Choroid plexus epithelial cell (primary cell): ENCODE measurements at regions not wholly inside any gene's neighbourhood (a gene's known extent, or its start where the extent isn't known, plus 50 kb on each side); places are given as distances from the start of the nearest gene placed in this dataset.
A peak's percentile ranks its signal among the peaks of the same experiment; 100 is the strongest.

Source experiments
- DNase-seq: peaks from one replicate; pipeline ENCODE4 v3.0.0-alpha.2; 2010; ENCODE audit warnings: low read depth
- H3K4me3 ChIP-seq: 2 replicates; pipeline ENCODE4 v1.5.1; 2011; ENCODE audit warnings: low read depth, mild to moderate bottlenecking, control low read depth, low read length, moderate library complexity
- CTCF ChIP-seq: conservative IDR thresholded peaks from 2 replicates; pipeline ENCODE4 v1.5.1; 2011; ENCODE audit warnings: low read depth, mild to moderate bottlenecking, control low read depth, inconsistent platforms, low read length, moderate library complexity

- no peak overlapping the region for H3K4me3 ChIP-seq
- DNase-seq, result peak; percentile 4
- no peak for TF ChIP-seq CTCF
These were observed 165.1 kb downstream of the GPAT3 start for GRCh38 chr4:83701041-83701440.

GRCh38 chr4:83699358-83699757, 163.4 kb downstream of the GPAT3 start:
- no peak for TF ChIP-seq CTCF
- H3K4me3 ChIP-seq, result no peak overlapping the region
- no peak for DNase-seq

GRCh38 chr4:83692028-83692427, 156.1 kb downstream of the GPAT3 start:
- TF ChIP-seq CTCF, result no peak

GRCh38 chr4:83686166-83686565, 150.3 kb downstream of the GPAT3 start:
- DNase-seq, result no peak
- TF ChIP-seq CTCF, result no peak
- H3K4me3 ChIP-seq, result no peak overlapping the region

More at GRCh38 chr4:83692028-83692427, 156.1 kb downstream of the GPAT3 start:
- DNase-seq, result no peak
- no peak overlapping the region for H3K4me3 ChIP-seq

GRCh38 chr4:83679692-83680091, 143.8 kb downstream of the GPAT3 start:
- no peak for TF ChIP-seq CTCF
- H3K4me3 ChIP-seq, result no peak overlapping the region
- DNase-seq, result no peak

GRCh38 chr4:83679254-83679653, 143.3 kb downstream of the GPAT3 start:
- no peak for DNase-seq
- no peak for TF ChIP-seq CTCF
- no peak overlapping the region for H3K4me3 ChIP-seq

GRCh38 chr4:83677656-83678055, 141.7 kb downstream of the GPAT3 start:
- DNase-seq, result peak; percentile 5
- H3K4me3 ChIP-seq, result no peak overlapping the region
- TF ChIP-seq CTCF, result no peak
